SKM-1 (cell line): ENCODE measurements at regions not wholly inside any gene's neighbourhood (a gene's known extent, or its start where the extent isn't known, plus 50 kb on each side); places are given as distances from the start of the nearest gene placed in this dataset.
"Not testable (repeated sequence)": the region's sequence is repeated elsewhere in the genome, so short reads cannot be mapped to it uniquely, and the experiment has no call there.

Experiments used
- DNase-seq: peaks from one replicate; lab custom pipeline; 2025; ENCODE audit not compliant: unreplicated experiment; lab: John Stamatoyannopoulos, UW

- DNase-seq = not testable (repeated sequence)
These were observed 122.8 kb upstream of the PRKCQ start for GRCh38 chr10:6702833-6703232.

DNA sequence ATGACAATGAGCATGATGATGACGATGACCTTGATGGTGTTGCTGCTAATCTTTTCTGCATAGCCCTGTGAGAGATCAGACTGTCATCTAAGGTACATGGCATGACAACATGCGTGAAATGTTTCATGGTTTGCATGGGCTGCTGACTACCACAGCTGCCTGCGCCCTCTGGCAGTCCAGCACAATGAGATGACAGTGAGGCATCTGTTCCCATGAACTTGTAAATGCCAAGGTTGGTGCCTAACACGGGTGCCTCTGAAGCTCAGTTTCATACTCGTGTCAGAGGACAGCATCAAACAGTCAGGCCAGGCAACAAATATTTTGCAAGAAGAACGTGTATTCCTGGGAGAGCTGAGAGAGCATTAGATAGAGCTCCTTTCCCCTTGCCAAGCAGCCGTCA lies 122.0 kb upstream of the PRKCQ start:
- DNase-seq = no peak

- no peak for DNase-seq
These were observed 121.2 kb upstream of the PRKCQ start for GRCh38 chr10:6701289-6701688.

DNA sequence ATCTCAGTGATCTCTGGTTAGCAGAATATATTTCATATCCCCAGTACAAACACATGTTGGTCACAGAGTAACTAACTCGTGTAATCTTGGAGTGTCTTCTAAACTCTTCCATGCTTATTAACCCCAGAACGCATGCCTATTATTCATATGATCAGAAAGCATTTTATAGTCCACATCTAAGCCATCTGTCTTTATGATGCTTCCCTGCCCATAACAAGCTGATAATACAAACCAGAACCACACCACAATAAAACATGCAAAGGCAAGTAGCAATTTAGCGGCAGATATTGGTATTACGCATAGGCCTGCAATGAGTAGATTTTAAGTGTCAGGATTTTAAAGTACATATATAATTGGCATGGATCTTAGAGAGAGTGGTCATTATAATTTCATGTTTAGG lies 120.0 kb upstream of the PRKCQ start:
- no peak for DNase-seq

- DNase-seq = no peak
These were observed 119.3 kb upstream of the PRKCQ start for GRCh38 chr10:6699336-6699735.

DNA sequence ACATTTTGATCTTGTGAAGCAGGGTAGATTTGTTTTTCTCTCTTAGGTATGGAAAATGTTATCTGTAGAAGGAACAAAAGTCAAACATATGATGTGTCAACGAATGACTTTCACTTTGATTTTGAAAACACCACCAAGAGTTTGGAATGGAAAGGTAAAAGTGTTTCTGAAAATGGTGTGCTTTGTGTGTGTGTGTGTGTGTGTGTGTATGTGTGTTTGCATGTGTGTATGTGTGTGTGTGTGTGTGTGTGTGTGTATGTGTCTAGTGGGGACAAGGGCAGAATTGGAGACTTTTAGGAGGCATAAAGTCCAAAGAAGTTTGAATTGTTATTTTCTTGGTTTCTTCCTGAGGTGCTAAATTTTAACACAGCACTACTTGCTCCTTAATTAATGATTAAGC lies 115.4 kb upstream of the PRKCQ start:
- DNase-seq = no peak

DNA sequence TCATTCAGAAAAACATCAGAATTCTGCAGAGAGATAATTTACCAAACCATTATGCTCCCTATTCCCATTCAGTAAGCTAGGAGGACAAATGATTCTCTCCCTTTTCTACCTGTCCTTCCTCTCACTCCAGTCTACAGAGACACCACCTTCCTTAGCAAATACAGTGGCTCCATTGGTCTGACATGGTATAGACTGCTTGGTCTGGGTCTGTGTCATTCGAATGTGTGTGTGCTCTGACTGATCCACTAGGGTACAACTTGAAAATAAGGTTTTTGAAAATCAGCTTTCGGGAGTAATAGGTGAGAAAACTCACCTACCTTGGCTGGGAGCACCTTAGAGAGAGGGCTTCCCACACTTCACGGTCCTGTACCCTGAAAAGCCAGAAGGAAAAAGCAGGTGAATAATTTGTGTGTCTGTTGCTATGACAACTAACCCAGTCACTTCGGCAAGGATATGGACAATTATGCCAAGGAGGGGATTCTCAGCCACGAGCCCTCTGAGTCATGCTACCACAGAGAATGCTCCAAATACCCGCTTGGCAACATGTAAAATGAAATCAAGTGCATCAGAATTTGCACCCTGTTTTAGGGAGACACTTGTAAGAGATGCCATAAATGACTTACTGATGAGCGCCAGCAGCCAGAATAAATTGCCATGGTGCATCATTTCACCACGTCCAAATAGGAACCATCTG lies 114.5 kb upstream of the PRKCQ start:
- no peak for DNase-seq

- no peak for DNase-seq
These were observed 112.8 kb upstream of the PRKCQ start for GRCh38 chr10:6692856-6693255.

DNA sequence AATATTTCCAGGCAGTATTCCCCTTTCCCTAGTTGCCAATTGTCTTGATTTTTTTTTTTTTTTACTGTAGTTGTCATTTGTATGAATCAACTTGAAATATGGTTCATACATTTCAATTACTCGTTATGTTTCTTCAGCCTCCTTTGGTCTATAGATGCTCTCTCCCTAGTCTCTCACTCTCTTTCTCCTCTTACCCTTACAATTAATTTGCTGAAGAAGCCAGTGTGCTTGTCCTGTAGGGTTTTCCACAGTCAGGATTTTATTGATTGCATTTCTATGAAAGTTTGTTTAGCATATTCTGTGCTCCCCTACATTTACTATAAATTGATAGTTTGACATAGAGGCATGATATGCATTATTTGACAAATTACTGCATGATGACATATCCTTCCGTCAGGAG lies 112.0 kb upstream of the PRKCQ start:
- DNase-seq = no peak

- no peak for DNase-seq
These were observed 109.0 kb upstream of the PRKCQ start for GRCh38 chr10:6689036-6689435.

- DNase-seq = no peak
These were observed 100.7 kb upstream of the PRKCQ start for GRCh38 chr10:6680735-6681134.

GRCh38 chr10:6678956-6679355 lies 98.9 kb upstream of the PRKCQ start:
- DNase-seq = no peak

DNA sequence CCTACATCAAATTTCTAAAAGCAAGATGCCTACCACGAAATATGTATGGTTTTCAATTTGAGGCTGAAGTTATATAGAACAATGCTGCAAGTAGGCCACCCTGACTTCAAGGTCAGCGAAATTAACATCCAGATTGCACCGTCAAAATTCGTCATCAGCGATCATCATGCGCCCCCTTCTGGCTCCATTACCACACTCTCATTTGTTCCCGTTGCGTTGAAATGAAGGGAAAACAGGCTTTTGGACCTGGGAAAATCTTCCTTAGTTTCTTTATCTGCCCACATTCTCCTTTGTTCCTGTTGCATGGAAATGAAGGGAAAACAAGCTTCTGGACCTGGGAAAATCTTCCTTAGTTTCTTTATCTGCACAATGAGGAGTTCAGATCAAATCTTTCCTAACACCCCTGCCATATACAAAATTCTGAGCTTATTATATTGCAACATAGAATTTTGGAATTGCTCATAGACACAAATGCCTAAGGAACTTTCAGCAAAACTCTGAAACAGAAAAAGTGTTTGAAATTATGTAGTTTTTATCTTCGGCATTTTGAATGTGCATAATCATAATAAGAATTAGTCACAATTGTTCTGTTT lies 98.2 kb upstream of the PRKCQ start:
- no peak for DNase-seq

GRCh38 chr10:6677129-6677528 lies 97.1 kb upstream of the PRKCQ start:
- not testable (repeated sequence) for DNase-seq

GRCh38 chr10:6674291-6674690 lies 94.2 kb upstream of the PRKCQ start:
- DNase-seq = no peak

- DNase-seq = no peak
These were observed 91.9 kb upstream of the PRKCQ start for GRCh38 chr10:6671976-6672375.

GRCh38 chr10:6669269-6669859 lies 89.3 kb upstream of the PRKCQ start:
- DNase-seq = no peak

- no peak for DNase-seq
These were observed 87.7 kb upstream of the PRKCQ start for GRCh38 chr10:6667679-6668270.

DNA sequence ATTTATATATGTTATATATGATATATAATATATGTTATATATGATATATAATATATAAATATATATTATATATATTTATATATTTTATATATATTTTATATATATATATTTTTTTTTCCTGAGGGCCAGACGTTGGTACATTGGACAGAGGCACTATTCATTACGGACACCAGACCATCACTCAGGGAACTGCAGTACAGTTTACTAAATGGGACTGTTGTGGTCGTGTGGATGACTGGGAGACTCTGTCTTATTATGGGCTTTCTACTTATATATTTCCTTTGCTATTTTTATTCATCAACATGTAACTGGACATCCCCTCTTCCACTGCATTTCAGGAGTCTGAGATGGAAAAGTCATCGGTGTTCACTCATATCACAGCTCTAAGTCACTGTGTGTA lies 87.1 kb upstream of the PRKCQ start:
- no peak for DNase-seq

DNA sequence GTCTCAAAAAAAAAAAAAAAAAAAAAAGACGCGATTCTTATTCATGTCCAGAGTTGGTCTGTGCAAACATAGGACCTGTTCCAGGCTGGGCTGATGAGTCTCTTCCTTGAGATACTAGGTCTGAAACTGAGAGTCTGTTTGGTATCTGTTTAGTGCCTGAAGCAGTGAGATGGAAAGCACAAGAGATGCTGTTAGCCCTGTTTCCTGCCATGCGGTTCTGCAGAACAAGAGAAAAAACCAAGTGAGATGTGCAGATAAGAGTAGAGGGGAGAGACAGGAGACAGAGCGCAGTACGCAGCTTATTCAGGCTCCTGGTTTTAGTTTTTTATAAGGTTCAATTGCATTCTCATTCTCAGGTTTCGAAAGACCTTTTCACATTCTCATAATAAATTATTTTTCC lies 85.8 kb upstream of the PRKCQ start:
- no peak for DNase-seq

DNA sequence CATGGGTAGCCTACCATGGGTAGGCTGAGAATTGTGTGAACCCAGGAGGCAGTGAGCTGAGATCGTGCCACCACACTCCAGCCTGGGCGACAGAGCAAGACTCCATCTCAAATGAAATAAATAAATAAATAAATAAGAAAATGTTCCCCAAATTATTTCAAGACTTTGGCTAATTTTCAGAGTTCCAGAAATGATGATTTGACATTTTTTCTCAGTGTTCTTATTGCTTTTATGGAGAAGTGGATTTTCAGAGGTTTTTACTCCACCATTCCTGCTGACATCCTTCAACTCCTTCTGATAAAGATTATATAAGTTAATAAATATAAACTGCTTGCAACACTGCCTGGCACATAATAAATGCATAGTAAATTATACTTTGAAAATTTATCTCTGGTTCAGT lies 80.4 kb upstream of the PRKCQ start:
- DNase-seq = no peak

GRCh38 chr10:6659451-6659850 lies 79.4 kb upstream of the PRKCQ start:
- no peak for DNase-seq
